ENCODE measurements at regions not wholly inside any gene's neighbourhood (a gene's known extent, or its start where the extent isn't known, plus 50 kb on each side); places are given as distances from the start of the nearest gene placed in this dataset.

DNA sequence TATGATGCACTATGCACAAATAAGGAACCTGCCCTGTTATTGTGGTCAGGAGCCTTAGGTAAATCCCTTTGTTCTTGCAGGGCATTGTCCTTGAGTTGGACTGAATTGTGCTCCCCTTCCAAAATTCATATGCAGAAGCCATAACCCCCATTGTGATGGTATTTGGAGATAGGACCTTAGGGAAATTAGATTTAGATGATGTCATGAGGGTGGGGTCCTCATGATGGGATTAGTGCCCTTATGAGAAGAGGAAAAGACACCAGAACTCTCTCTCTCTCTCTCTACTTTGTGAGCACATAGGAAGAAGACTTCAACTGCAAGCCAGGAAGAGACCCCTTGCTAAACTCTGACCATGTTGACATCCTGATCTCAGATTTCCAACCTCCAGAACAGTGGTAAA is 268.0 kb downstream of the LRFN2 start:
- DNase-seq (ENCODE audit: extremely low spot score), result no peak
- no peak for TF ChIP-seq FOXA1 (IDR thresholded peaks at IDR 0.05)
- CTCF ChIA-PET, result no interaction called here
- POLR2A ChIA-PET, result no interaction called here

DNA sequence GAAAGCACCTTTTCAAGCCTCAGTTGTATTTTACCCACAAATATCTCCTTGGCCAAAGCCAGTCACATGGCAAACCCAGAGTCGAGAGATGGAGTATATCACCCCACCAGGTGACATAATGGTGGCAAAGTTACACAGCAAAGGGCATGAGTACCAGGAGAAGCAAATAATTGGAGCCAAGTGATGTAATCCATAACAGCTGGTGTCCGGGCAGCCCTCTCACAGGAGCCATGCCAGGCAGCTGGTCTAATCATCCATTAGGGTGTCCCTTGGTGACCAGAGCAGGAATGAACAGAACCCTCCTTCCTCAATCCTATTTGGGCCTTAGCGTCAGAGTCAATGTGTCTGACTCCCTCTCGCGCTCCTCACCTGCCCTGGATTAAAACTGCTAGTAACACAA is 272.1 kb downstream of the LRFN2 start:
- POLR2A ChIA-PET, result no interaction called here
- no peak for DNase-seq (ENCODE audit: extremely low spot score)
- TF ChIP-seq FOXM1 (IDR thresholded peaks at IDR 0.05; ENCODE audit: borderline replicate concordance) (no peak), LEF1 (IDR thresholded peaks at IDR 0.05; ENCODE audit: borderline replicate concordance) (no peak)
- CTCF ChIA-PET, result no interaction called here

DNA sequence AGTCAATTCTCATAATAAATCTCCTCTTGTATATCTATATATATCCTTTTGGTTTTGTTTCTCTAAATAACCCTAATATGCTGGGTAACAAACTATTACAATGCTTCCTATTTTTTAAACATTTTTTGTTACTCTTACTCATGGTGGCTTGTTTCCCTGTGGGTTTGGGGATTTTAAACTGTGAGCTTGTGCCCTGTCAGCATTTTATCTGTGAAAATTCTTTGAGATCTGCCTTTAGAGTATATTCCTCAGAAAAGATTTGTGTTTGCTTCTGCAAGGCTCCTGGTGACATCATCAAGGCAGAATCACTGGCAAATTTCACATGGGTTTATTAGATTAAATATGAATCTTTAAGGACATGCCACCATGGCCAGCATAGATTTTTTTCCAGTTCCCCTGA is 273.6 kb downstream of the LRFN2 start:
- CTCF ChIA-PET, result no interaction called here
- no peak for TF ChIP-seq SUZ12 (IDR thresholded peaks at IDR 0.05)
- TF ChIP-seq FOXK2 (IDR thresholded peaks at IDR 0.05), result no peak
- no peak for TF ChIP-seq TARDBP (IDR thresholded peaks at IDR 0.05)
- TF ChIP-seq BHLHE40 (IDR thresholded peaks at IDR 0.05; ENCODE audit: borderline replicate concordance), result no peak
- no peak for TF ChIP-seq ZNF384 (IDR thresholded peaks at IDR 0.05)
- TF ChIP-seq HDGF (IDR thresholded peaks at IDR 0.05; ENCODE audit: borderline replicate concordance), result no peak
- TF ChIP-seq FOXM1 (IDR thresholded peaks at IDR 0.05; ENCODE audit: borderline replicate concordance), result no peak
- no peak for TF ChIP-seq FOXA1 (IDR thresholded peaks at IDR 0.05)
- TF ChIP-seq, protein P1, sequence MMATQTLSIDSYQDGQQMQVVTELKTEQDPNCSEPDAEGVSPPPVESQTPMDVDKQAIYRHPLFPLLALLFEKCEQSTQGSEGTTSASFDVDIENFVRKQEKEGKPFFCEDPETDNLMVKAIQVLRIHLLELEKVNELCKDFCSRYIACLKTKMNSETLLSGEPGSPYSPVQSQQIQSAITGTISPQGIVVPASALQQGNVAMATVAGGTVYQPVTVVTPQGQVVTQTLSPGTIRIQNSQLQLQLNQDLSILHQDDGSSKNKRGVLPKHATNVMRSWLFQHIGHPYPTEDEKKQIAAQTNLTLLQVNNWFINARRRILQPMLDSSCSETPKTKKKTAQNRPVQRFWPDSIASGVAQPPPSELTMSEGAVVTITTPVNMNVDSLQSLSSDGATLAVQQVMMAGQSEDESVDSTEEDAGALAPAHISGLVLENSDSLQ (IDR thresholded peaks at IDR 0.05), result no peak
- POLR2A ChIA-PET, result no interaction called here
- no peak for DNase-seq (ENCODE audit: extremely low spot score)

DNA sequence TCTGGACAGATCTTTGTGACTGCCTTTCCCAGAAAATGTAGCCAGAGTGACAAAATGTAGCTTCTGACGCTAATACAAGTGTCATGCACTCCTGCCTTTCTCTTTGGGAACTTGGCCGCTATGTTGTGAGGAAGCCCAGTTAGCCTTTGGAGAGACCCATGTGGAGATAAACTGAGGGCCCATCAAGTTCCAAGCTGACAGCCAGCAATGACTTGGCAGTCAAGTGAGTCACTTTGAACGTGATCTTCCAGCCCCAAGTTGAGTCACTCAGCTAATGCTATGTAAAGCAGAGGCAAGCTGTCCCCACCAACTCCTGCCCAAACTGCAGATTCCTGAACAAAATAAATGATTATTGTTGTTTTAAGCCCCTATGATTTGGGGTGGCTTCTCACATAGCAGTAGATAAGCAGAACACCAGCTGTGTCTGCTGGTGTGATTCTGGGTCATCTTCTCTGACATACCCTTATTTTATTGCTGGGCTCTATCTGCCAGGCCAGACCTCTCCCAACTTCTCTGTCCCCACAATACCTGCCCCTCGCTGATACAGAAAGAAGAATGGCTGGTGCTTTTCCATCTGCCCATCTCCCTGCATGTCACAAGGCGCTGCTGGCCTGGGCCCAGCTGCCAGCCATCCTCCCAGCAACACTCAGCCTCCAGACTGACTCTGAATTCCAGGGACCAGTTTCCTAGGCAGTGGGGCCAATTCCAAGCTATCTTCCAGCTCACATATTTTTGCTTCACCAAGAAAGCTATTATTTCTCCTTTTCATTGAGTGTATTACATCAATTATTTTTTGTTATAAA is 274.8 kb downstream of the LRFN2 start:
- TF ChIP-seq HDGF (IDR thresholded peaks at IDR 0.05; ENCODE audit: borderline replicate concordance) (no peak), BHLHE40 (IDR thresholded peaks at IDR 0.05; ENCODE audit: borderline replicate concordance) (no peak), FOXA1 (IDR thresholded peaks at IDR 0.05) (no peak), LEF1 (IDR thresholded peaks at IDR 0.05; ENCODE audit: borderline replicate concordance) (no peak), L3MBTL2 (conservative IDR thresholded peaks at IDR 0.05) (no peak), ZNF384 (IDR thresholded peaks at IDR 0.05) (no peak), NFRKB (IDR thresholded peaks at IDR 0.05) (no peak), SP1 (IDR thresholded peaks at IDR 0.05) (no peak), TARDBP (IDR thresholded peaks at IDR 0.05) (no peak), FOXM1 (IDR thresholded peaks at IDR 0.05; ENCODE audit: borderline replicate concordance) (no peak)
- TF ChIP-seq, protein P1 (IDR thresholded peaks at IDR 0.05), result no peak
- ChIA-PET POLR2A (no interaction called here), CTCF (no interaction called here)
- DNase-seq (ENCODE audit: extremely low spot score), result no peak

DNA sequence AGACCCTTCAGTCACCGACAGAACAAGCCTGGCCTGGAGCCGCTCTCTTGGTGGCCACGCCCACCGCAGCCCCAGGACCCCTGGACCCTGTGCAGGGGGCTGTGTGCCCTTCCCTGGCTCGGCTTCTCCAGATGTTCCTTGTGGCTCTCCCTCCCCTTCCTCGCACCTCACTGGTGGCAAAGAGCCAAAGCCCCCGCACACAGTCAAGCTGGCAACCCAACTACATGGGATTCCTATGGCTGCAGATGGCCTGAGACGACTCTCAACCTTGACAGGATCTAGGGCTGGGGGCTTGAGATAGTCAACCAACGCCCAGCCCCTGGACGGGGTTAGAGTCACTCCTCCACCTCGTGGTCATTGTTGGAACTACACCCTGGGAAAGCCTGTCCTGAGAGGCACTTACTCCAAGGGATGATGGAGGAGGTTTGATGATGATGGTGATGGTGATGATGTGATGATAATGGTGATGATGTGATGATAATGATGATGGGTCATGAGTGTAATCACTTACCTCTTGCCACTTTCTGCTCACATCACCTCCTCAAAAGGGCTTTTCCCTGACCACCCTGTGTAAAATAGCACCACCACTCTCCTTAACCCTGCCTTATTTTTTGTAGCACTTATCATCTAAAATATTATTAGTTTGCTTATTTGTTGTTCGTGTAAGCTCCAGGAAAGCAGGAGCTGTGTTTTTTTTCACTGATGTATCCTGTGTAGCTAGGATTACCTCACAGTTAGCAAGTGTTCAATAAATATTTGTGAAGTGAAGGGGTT is 278.4 kb downstream of the LRFN2 start:
- ChIA-PET POLR2A (no interaction called here), CTCF (interaction anchor here (0.5 kb wide), 1 partner anchor 978 kb away, joined by 4 read pairs; no protein-coding TSS in a partner anchor)
- TF ChIP-seq L3MBTL2 (conservative IDR thresholded peaks at IDR 0.05) (no peak), TARDBP (IDR thresholded peaks at IDR 0.05) (no peak), ELF4 (IDR thresholded peaks at IDR 0.05) (no peak), LEF1 (IDR thresholded peaks at IDR 0.05; ENCODE audit: borderline replicate concordance) (no peak), NFRKB (IDR thresholded peaks at IDR 0.05) (no peak), FOXM1 (IDR thresholded peaks at IDR 0.05; ENCODE audit: borderline replicate concordance) (no peak), FOXA1 (IDR thresholded peaks at IDR 0.05) (no peak), HDGF (IDR thresholded peaks at IDR 0.05; ENCODE audit: borderline replicate concordance) (no peak), FOXK2 (IDR thresholded peaks at IDR 0.05) (no peak), SP1 (IDR thresholded peaks at IDR 0.05) (no peak), SUZ12 (IDR thresholded peaks at IDR 0.05) (no peak)
- peak; percentile 82 for DNase-seq (ENCODE audit: extremely low spot score)

DNA sequence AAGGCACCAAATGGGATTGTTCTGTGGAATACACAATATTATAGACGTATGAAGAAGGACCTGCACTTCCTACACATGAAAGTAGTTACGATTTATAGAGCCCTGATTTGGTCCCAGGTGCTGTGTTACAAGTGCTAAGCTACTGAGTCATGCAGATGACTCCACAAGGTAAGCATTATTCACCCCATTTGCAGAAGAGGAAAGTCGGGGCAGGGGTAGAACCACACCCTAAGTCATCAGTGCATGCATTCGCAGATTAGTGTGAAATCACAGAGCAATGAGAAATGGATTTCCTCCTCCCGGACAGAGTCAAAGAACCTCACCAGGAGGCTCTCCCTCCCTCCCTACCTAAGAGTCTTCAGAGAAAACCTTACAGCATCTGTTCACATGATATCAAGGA is 279.5 kb downstream of the LRFN2 start:
- DNase-seq (ENCODE audit: extremely low spot score), result no peak
- ChIA-PET POLR2A (no interaction called here), CTCF (no interaction called here)
- TF ChIP-seq ELF4 (IDR thresholded peaks at IDR 0.05), result no peak
- no peak for TF ChIP-seq SP1 (IDR thresholded peaks at IDR 0.05)
- no peak for TF ChIP-seq ARNT (IDR thresholded peaks at IDR 0.05)
- TF ChIP-seq FOXA1 (IDR thresholded peaks at IDR 0.05), result no peak
- TF ChIP-seq SUZ12 (IDR thresholded peaks at IDR 0.05), result no peak
- TF ChIP-seq CTBP1 (IDR thresholded peaks at IDR 0.05; ENCODE audit: borderline replicate concordance), result no peak
- no peak for TF ChIP-seq HDGF (IDR thresholded peaks at IDR 0.05; ENCODE audit: borderline replicate concordance)
- TF ChIP-seq NFRKB (IDR thresholded peaks at IDR 0.05), result no peak
- TF ChIP-seq, protein P1 (IDR thresholded peaks at IDR 0.05), result no peak
- no peak for TF ChIP-seq LEF1 (IDR thresholded peaks at IDR 0.05; ENCODE audit: borderline replicate concordance)
- TF ChIP-seq ZNF384 (IDR thresholded peaks at IDR 0.05), result no peak
- TF ChIP-seq TARDBP (IDR thresholded peaks at IDR 0.05), result no peak
- no peak for TF ChIP-seq FOXM1 (IDR thresholded peaks at IDR 0.05; ENCODE audit: borderline replicate concordance)
- no peak for TF ChIP-seq L3MBTL2 (conservative IDR thresholded peaks at IDR 0.05)
